T-helper 1 cell treated with Interleukin-12 subunit alpha and Interleukin-12 subunit beta and Interleukin-4 antibody, amounts not matched to agents 30 μg/mL and 1 μg/mL, for 36 hours (primary cell): ENCODE measurements at regions not wholly inside any gene's neighbourhood (a gene's known extent, or its start where the extent isn't known, plus 50 kb on each side); places are given as distances from the start of the nearest gene placed in this dataset.

Experiments
- H3K27ac Mint-ChIP-seq: one replicate; pipeline ENCODE4 v1.8.0; 2021; ENCODE audit warnings: mild to moderate bottlenecking, mixed read lengths
- H3K27me3 Mint-ChIP-seq: one replicate; pipeline ENCODE4 v1.8.0; 2021; ENCODE audit warnings: low read depth, mixed read lengths
- H3K36me3 Mint-ChIP-seq: one replicate; pipeline ENCODE4 v1.8.0; 2021; ENCODE audit warnings: low read depth, mixed read lengths
- H3K4me1 Mint-ChIP-seq: one replicate; pipeline ENCODE4 v1.8.0; 2021; ENCODE audit warnings: low read depth, mixed read lengths
- H3K4me3 Mint-ChIP-seq: one replicate; pipeline ENCODE4 v1.8.0; 2021; ENCODE audit warnings: mild to moderate bottlenecking, moderate library complexity, mixed read lengths
- H3K9me3 Mint-ChIP-seq: one replicate; pipeline ENCODE4 v1.8.0; 2021; ENCODE audit warnings: mixed read lengths

DNA sequence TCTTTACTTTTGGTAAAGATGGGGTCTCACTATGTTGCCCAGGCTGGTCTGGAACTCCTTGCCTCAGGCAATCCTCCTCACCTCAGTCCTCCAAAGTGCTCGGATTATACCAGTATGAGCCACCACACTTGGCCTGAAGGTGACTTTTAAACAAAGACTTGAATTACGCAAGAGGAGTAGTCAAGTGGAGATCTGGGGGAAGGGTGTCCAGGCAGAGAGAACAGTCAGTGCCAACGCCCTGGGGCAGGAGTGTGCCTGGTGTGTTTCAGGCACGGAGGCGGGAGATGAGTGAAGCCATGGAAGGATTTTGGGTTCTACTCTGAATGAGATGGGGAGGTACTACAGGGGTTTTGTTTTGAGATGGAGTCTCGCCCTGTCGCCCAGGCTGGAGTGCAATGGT lies 82.6 kb upstream of the NPTX2 start:
- Mint-ChIP-seq H3K36me3 (no peaks in the 10 kb centered on the region), H3K9me3 (peaks cover 24% of the 10 kb centered on the region), H3K27me3 (no peaks in the 10 kb centered on the region), H3K27ac (no peak overlapping the region), H3K4me1 (no peaks in the 10 kb centered on the region), H3K4me3 (no peak overlapping the region)

GRCh38 chr7:98531717-98532116 lies 85.4 kb upstream of the NPTX2 start:
- Mint-ChIP-seq H3K27ac (no peak overlapping the region), H3K4me3 (no peak overlapping the region), H3K36me3 (no peaks in the 10 kb centered on the region), H3K9me3 (peaks cover 21% of the 10 kb centered on the region), H3K27me3 (no peaks in the 10 kb centered on the region), H3K4me1 (no peaks in the 10 kb centered on the region)

GRCh38 chr7:98528079-98528478 lies 89.0 kb upstream of the NPTX2 start:
- Mint-ChIP-seq H3K9me3 (peaks cover 12% of the 10 kb centered on the region), H3K4me1 (no peaks in the 10 kb centered on the region), H3K4me3 (no peak overlapping the region), H3K27me3 (no peaks in the 10 kb centered on the region), H3K27ac (no peak overlapping the region), H3K36me3 (no peaks in the 10 kb centered on the region)

- H3K4me1 Mint-ChIP-seq, result no peaks in the 10 kb centered on the region
- H3K27ac Mint-ChIP-seq, result no peak overlapping the region
- no peaks in the 10 kb centered on the region for H3K27me3 Mint-ChIP-seq
- H3K9me3 Mint-ChIP-seq, result peaks cover 17% of the 10 kb centered on the region
- H3K4me3 Mint-ChIP-seq, result no peak overlapping the region
- H3K36me3 Mint-ChIP-seq, result no peaks in the 10 kb centered on the region
These were observed 91.0 kb upstream of the NPTX2 start for GRCh38 chr7:98526059-98526458.

- Mint-ChIP-seq H3K27me3 (no peaks in the 10 kb centered on the region), H3K4me3 (no peak overlapping the region), H3K36me3 (no peaks in the 10 kb centered on the region), H3K4me1 (no peaks in the 10 kb centered on the region), H3K27ac (no peak overlapping the region), H3K9me3 (peaks cover 12% of the 10 kb centered on the region)
These were observed 95.9 kb upstream of the NPTX2 start for GRCh38 chr7:98521089-98521692.

GRCh38 chr7:98520356-98520951 lies 96.6 kb upstream of the NPTX2 start:
- no peaks in the 10 kb centered on the region for H3K36me3 Mint-ChIP-seq

GRCh38 chr7:98518159-98518947 lies 98.7 kb upstream of the NPTX2 start:
- Mint-ChIP-seq H3K36me3 (no peaks in the 10 kb centered on the region), H3K27me3 (no peaks in the 10 kb centered on the region), H3K4me1 (no peaks in the 10 kb centered on the region), H3K4me3 (no peak overlapping the region), H3K9me3 (peaks cover 12% of the 10 kb centered on the region), H3K27ac (no peak overlapping the region)

More at GRCh38 chr7:98520356-98520951, 96.6 kb upstream of the NPTX2 start:
- H3K9me3 Mint-ChIP-seq, result peaks cover 12% of the 10 kb centered on the region
- H3K27ac Mint-ChIP-seq, result no peak overlapping the region
- H3K4me1 Mint-ChIP-seq, result no peaks in the 10 kb centered on the region
- H3K27me3 Mint-ChIP-seq, result no peaks in the 10 kb centered on the region
- H3K4me3 Mint-ChIP-seq, result no peak overlapping the region

- Mint-ChIP-seq H3K9me3 (peaks cover 7% of the 10 kb centered on the region), H3K4me3 (no peak overlapping the region), H3K27me3 (no peaks in the 10 kb centered on the region), H3K4me1 (no peaks in the 10 kb centered on the region), H3K36me3 (no peaks in the 10 kb centered on the region), H3K27ac (no peak overlapping the region)
These were observed 101.9 kb upstream of the NPTX2 start for GRCh38 chr7:98515201-98515600.

- Mint-ChIP-seq H3K27ac (no peak overlapping the region), H3K27me3 (no peaks in the 10 kb centered on the region), H3K9me3 (peaks cover 7% of the 10 kb centered on the region), H3K4me1 (no peaks in the 10 kb centered on the region), H3K36me3 (no peaks in the 10 kb centered on the region), H3K4me3 (no peak overlapping the region)
These were observed 102.7 kb upstream of the NPTX2 start for GRCh38 chr7:98514211-98515031.

DNA sequence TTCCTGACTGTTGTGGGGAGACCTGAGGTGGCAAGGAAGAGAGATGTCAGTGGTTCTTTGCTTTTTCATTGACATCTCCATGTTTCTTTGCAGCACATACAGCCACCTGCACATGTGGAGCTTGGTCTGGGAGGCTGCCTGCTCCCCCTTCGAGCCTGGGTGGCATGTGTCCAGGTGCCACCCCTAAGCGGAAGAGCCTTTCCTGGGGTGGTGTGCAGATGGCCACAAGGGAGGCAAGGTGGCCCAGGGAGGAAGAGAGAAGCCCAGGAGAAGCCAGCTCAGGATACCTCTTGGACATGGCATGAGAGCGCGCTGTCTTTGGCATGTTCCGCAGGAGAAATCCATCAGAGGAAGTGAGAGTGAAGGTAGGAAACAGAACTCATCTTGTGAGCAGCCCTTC lies 105.9 kb upstream of the NPTX2 start:
- peaks cover 4% of the 10 kb centered on the region for H3K9me3 Mint-ChIP-seq
- no peaks in the 10 kb centered on the region for H3K27me3 Mint-ChIP-seq
- no peak overlapping the region for H3K27ac Mint-ChIP-seq
- H3K4me1 Mint-ChIP-seq, result no peaks in the 10 kb centered on the region
- no peaks in the 10 kb centered on the region for H3K36me3 Mint-ChIP-seq
- no peak overlapping the region for H3K4me3 Mint-ChIP-seq

GRCh38 chr7:98509836-98510235 lies 107.2 kb upstream of the NPTX2 start:
- no peaks in the 10 kb centered on the region for H3K4me1 Mint-ChIP-seq
- no peaks in the 10 kb centered on the region for H3K36me3 Mint-ChIP-seq
- peaks cover 4% of the 10 kb centered on the region for H3K9me3 Mint-ChIP-seq
- no peaks in the 10 kb centered on the region for H3K27me3 Mint-ChIP-seq
- no peak overlapping the region for H3K4me3 Mint-ChIP-seq
- peak overlapping the region; percentile 46 for H3K27ac Mint-ChIP-seq

- H3K9me3 Mint-ChIP-seq, result no peaks in the 10 kb centered on the region
- H3K4me3 Mint-ChIP-seq, result no peak overlapping the region
- H3K4me1 Mint-ChIP-seq, result no peaks in the 10 kb centered on the region
- no peak overlapping the region for H3K27ac Mint-ChIP-seq
- H3K36me3 Mint-ChIP-seq, result no peaks in the 10 kb centered on the region
- no peaks in the 10 kb centered on the region for H3K27me3 Mint-ChIP-seq
These were observed 105.6 kb upstream of the BAIAP2L1 start for GRCh38 chr7:98506471-98506870.

GRCh38 chr7:98500764-98501163 lies 99.9 kb upstream of the BAIAP2L1 start:
- no peak overlapping the region for H3K27ac Mint-ChIP-seq

GRCh38 chr7:98496618-98497017 lies 95.7 kb upstream of the BAIAP2L1 start:
- no peak overlapping the region for H3K27ac Mint-ChIP-seq
- no peaks in the 10 kb centered on the region for H3K36me3 Mint-ChIP-seq
- no peak overlapping the region for H3K4me3 Mint-ChIP-seq
- no peaks in the 10 kb centered on the region for H3K27me3 Mint-ChIP-seq
- peaks cover 35% of the 10 kb centered on the region for H3K9me3 Mint-ChIP-seq
- no peaks in the 10 kb centered on the region for H3K4me1 Mint-ChIP-seq

More at GRCh38 chr7:98500764-98501163, 99.9 kb upstream of the BAIAP2L1 start:
- Mint-ChIP-seq H3K27me3 (no peaks in the 10 kb centered on the region), H3K9me3 (peaks cover 22% of the 10 kb centered on the region), H3K4me3 (no peak overlapping the region), H3K36me3 (no peaks in the 10 kb centered on the region), H3K4me1 (no peaks in the 10 kb centered on the region)
